Right lobe of liver (tissue), 4 donors: ENCODE measurements at regions not wholly inside any gene's neighbourhood (a gene's known extent, or its start where the extent isn't known, plus 50 kb on each side); places are given as distances from the start of the nearest gene placed in this dataset.

ENCODE experiments used
- POLR2A ChIP-seq: fragments of 450-650 bp; IDR thresholded peaks from one replicate; pipeline ENCODE4 v1.6.1; 2017; ENCODE audit warnings: antibody characterized with exemption, mild to moderate bottlenecking
- TF ChIP-seq, protein P1 (sequence below), 4 donors: fragments of 200-600 bp in 3 of 4; fragments of 450-650 bp in 1 of 4; IDR thresholded peaks; one replicate each; pipeline versions ENCODE4 v1.5.1 to v1.8.0; 2016 to 2022; ENCODE audit warnings: antibody characterized with exemption in 4 of 4, mild to moderate bottlenecking in 2 of 4
- donor health status: DM: no; HTN: no; CAD: no.
- donor health status: DM: no; HTN: no; CAD: no.
- donor health status: DM: no; HTN: yes; CAD: no.

DNA sequence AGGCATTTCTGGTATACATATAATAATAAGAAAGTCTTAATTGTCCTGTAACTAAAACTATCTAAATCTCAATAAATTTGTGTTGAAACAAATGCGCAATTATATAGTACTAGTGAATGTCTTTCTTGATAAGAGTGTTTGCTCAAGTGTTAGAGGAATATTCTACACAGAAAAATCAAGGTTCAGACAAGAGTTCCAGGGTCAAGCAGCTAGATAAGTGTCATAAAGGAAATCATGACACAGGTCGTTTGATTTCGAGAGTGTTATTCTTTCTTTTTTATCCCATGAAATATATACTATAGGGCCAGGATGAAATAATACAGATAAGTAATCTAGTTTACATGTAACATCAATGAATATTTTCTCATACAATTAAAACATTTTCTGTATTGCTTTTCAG, 366.1 kb downstream of the UTRN start:
- TF ChIP-seq, protein P1, sequence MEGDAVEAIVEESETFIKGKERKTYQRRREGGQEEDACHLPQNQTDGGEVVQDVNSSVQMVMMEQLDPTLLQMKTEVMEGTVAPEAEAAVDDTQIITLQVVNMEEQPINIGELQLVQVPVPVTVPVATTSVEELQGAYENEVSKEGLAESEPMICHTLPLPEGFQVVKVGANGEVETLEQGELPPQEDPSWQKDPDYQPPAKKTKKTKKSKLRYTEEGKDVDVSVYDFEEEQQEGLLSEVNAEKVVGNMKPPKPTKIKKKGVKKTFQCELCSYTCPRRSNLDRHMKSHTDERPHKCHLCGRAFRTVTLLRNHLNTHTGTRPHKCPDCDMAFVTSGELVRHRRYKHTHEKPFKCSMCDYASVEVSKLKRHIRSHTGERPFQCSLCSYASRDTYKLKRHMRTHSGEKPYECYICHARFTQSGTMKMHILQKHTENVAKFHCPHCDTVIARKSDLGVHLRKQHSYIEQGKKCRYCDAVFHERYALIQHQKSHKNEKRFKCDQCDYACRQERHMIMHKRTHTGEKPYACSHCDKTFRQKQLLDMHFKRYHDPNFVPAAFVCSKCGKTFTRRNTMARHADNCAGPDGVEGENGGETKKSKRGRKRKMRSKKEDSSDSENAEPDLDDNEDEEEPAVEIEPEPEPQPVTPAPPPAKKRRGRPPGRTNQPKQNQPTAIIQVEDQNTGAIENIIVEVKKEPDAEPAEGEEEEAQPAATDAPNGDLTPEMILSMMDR (IDR thresholded peaks at IDR 0.05) = no peak
- TF ChIP-seq POLR2A = no peak
